Common myeloid progenitor, CD34-positive (primary cell): ENCODE measurements at regions not wholly inside any gene's neighbourhood (a gene's known extent, or its start where the extent isn't known, plus 50 kb on each side); places are given as distances from the start of the nearest gene placed in this dataset.

Experiments
- CTCF ChIA-PET: fragments of 350-600 bp; sonication (Branson Sonifier 250); formaldehyde crosslinking; loops from one replicate; lab custom pipeline; 2021; ENCODE audit warnings: antibody characterized with exemption; lab: Charles Lee
- POLR2A ChIA-PET: fragments of 350-600 bp; sonication (Branson Sonifier 250); formaldehyde crosslinking; loops from one replicate; lab custom pipeline; 2021; ENCODE audit warnings: antibody characterized with exemption; lab: Charles Lee
- DNase-seq, 3 donors: peaks; one replicate each; pipeline versions ENCODE4 v3.0.0 to v3.0.0-alpha.2; 2013
- H3K27ac ChIP-seq, 2 experiments: 1 replicate in 1 of 2; 2 replicates in 1 of 2; pipeline ENCODE4 v1.7.0; 2013; ENCODE audit warnings: inconsistent platforms in 2 of 2, low read length in 2 of 2, mild to moderate bottlenecking in 2 of 2, low read depth in 1 of 2, moderate library complexity in 1 of 2; ENCODE audit not compliant: severe bottlenecking in 2 of 2, insufficient read depth in 1 of 2, poor library complexity in 1 of 2
- H3K27me3 ChIP-seq, 5 experiments: replicated peaks in 2 of 5; 1 replicate in 3 of 5; 2 replicates in 2 of 5; pipeline versions ENCODE4 v1.6.1 to v1.7.0; 2013; ENCODE audit warnings: low read length in 4 of 5, mild to moderate bottlenecking in 2 of 5, moderate library complexity in 2 of 5, inconsistent platforms in 1 of 5; ENCODE audit not compliant: insufficient read depth in 5 of 5, control insufficient read depth in 4 of 5
- H3K36me3 ChIP-seq, 4 experiments: 1 replicate in 2 of 4; 2 replicates in 2 of 4; pipeline versions ENCODE4 v1.6.1 to v1.7.0; 2013; ENCODE audit warnings: low read length in 3 of 4, control low read depth in 1 of 4, mild to moderate bottlenecking in 1 of 4; ENCODE audit not compliant: control insufficient read depth in 4 of 4, insufficient read depth in 4 of 4
- H3K4me1 ChIP-seq, 4 experiments: 1 replicate in 3 of 4; 2 replicates in 1 of 4; pipeline versions ENCODE4 v1.6.1 to v1.7.1; 2013; ENCODE audit warnings: low read length in 3 of 4, mild to moderate bottlenecking in 3 of 4, control low read depth in 1 of 4, inconsistent platforms in 1 of 4, moderate library complexity in 1 of 4; ENCODE audit not compliant: control insufficient read depth in 4 of 4, insufficient read depth in 4 of 4; ENCODE audit errors: control extremely low read depth in 1 of 4
- H3K4me3 ChIP-seq, 7 experiments: 1 replicate in 4 of 7; 2 replicates in 3 of 7; pipeline versions ENCODE4 v1.5.1 to v1.7.0; 2013; ENCODE audit warnings: mild to moderate bottlenecking in 7 of 7, low read length in 6 of 7, moderate library complexity in 6 of 7, inconsistent platforms in 2 of 7, low read depth in 2 of 7, control low read depth in 1 of 7; ENCODE audit not compliant: insufficient read depth in 4 of 7, control insufficient read depth in 1 of 7; ENCODE audit errors: extremely low read depth in 1 of 7
- H3K9me3 ChIP-seq, 5 experiments: 1 replicate in 4 of 5; 2 replicates in 1 of 5; pipeline versions ENCODE4 v1.6.1 to v1.7.1; 2013; ENCODE audit warnings: low read length in 4 of 5, mild to moderate bottlenecking in 2 of 5, inconsistent platforms in 1 of 5, low read depth in 1 of 5, moderate library complexity in 1 of 5; ENCODE audit not compliant: control insufficient read depth in 4 of 5, insufficient read depth in 2 of 5; ENCODE audit errors: control extremely low read depth in 1 of 5
- WGBS: methylation state at CpG from one replicate; pipeline ENCODE4 v1.1.5; 2013; ENCODE audit not compliant: insufficient coverage; 5-methylcytosine and 5-hydroxymethylcytosine counted together

DNA sequence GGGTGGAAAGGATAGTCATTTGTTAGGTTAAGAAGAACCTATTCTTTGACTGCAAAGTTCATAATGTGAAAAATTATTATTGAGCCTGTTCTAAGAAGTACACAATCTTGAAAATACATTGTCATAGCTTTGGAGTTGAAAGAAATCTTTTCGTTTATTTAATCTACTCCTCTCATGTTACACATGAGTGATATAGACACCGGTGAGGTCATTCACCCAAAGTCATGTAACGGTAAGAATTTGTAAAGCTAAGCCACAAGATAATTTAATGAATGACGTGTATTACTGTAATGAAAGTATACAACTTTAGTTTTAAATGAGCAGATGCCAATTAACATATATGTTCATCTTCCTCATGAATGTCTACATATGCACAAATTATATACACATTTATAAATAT lies 284.1 kb upstream of the PDE4D start:
- Histone ChIP-seq H3K27ac (no peak overlapping the region), H3K4me1 (no peaks in the 10 kb centered on the region), H3K36me3 (no peaks in the 10 kb centered on the region), H3K27me3 (no peaks in the 10 kb centered on the region), H3K4me3 (no peak overlapping the region), H3K9me3 (peaks cover 0 to 3% (median 0%) of the 10 kb centered on the region in 5 experiments)
- ChIA-PET POLR2A (interaction anchor here (0.7 kb wide), 1 partner anchor 34 kb away, joined by 4 read pairs; no protein-coding TSS in a partner anchor), CTCF (no interaction called here)
- 100% methylated on average over 1 of the region's 4 CpGs for WGBS
- no peak for DNase-seq

- no peak for DNase-seq
- Histone ChIP-seq H3K36me3 (no peaks in the 10 kb centered on the region), H3K4me1 (no peaks in the 10 kb centered on the region), H3K27me3 (no peaks in the 10 kb centered on the region), H3K9me3 (peaks cover 0 to 3% (median 0%) of the 10 kb centered on the region in 5 experiments), H3K4me3 (no peak overlapping the region), H3K27ac (no peak overlapping the region)
- ChIA-PET CTCF (no interaction called here), POLR2A (no interaction called here)
These were observed 280.1 kb upstream of the PDE4D start for GRCh38 chr5:60173667-60174066.

DNA sequence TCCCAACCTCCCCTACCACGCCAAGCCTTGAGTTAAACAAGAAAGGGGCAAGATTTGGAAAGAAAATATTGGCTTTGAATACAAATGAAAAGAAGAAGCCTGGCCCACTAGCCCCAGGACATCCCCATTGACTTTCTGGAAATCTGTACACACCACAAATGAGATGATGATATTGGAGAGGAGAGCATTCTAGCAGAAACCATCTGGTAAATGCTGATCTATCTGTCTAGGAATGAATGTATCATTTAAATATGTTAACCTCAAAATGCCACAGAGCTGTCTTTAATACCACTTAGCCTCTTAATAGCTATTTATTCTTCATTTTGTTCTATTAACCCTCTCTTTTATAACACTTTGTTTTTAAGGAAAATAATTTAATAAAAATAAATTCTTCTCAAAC lies 270.2 kb upstream of the PDE4D start:
- H3K4me1 ChIP-seq = no peaks in the 10 kb centered on the region
- peaks cover 0 to 4% (median 0%) of the 10 kb centered on the region in 5 experiments for H3K9me3 ChIP-seq
- POLR2A ChIA-PET = no interaction called here
- no peaks in the 10 kb centered on the region for H3K36me3 ChIP-seq
- no peak overlapping the region for H3K27ac ChIP-seq
- H3K4me3 ChIP-seq = no peak overlapping the region
- no CpG with 5 or more reads among the region's 1 CpG for WGBS
- no peak for DNase-seq
- H3K27me3 ChIP-seq = no peaks in the 10 kb centered on the region
- CTCF ChIA-PET = no interaction called here

DNA sequence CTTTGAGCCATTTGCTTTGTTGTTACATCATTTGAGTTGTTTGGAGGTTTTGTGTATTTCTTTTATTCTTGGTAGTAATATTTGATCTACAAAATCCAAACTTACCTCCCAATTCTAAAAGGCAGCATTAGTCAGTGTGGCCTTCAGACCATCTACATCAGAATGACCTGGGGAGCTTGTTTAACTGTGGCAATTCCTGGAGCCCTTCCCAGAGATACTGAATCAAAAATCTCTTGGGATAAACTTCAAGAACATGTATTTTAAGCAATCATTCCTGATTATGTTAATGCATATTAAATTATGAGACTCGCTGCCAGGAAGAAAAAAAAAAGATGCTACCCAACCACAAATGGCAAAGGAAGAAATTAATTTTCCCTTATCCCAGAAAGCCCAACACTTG lies 268.9 kb upstream of the PDE4D start:
- ChIA-PET CTCF (no interaction called here), POLR2A (no interaction called here)
- H3K9me3 ChIP-seq = no peaks in the 10 kb centered on the region
- DNase-seq = no peak
- H3K4me3 ChIP-seq = no peak overlapping the region
- WGBS = no CpG with 5 or more reads among the region's 1 CpG
- H3K27ac ChIP-seq = no peak overlapping the region
- no peaks in the 10 kb centered on the region for H3K36me3 ChIP-seq
- no peaks in the 10 kb centered on the region for H3K4me1 ChIP-seq
- H3K27me3 ChIP-seq = no peaks in the 10 kb centered on the region

GRCh38 chr5:60161340-60161934 lies 267.9 kb upstream of the PDE4D start:
- ChIA-PET POLR2A (no interaction called here), CTCF (no interaction called here)
- Histone ChIP-seq H3K27me3 (no peaks in the 10 kb centered on the region), H3K27ac (no peak overlapping the region), H3K36me3 (no peaks in the 10 kb centered on the region), H3K9me3 (no peaks in the 10 kb centered on the region), H3K4me1 (no peaks in the 10 kb centered on the region), H3K4me3 (no peak overlapping the region)
- DNase-seq = peak; percentile 18 to 43 (median 39)
- 14% methylated on average over 1 of the region's 3 CpGs for WGBS

GRCh38 chr5:60149081-60149480 lies 255.6 kb upstream of the PDE4D start:
- Histone ChIP-seq H3K27me3 (peaks cover 0 to 2% (median 0%) of the 10 kb centered on the region in 5 experiments), H3K4me3 (no peak overlapping the region), H3K9me3 (peaks cover 0 to 2% (median 0%) of the 10 kb centered on the region in 5 experiments), H3K4me1 (no peaks in the 10 kb centered on the region), H3K36me3 (no peaks in the 10 kb centered on the region), H3K27ac (no peak overlapping the region)
- POLR2A ChIA-PET = no interaction called here
- CTCF ChIA-PET = no interaction called here
- no CpG with 5 or more reads among the region's 3 CpGs for WGBS
- no peak for DNase-seq

DNA sequence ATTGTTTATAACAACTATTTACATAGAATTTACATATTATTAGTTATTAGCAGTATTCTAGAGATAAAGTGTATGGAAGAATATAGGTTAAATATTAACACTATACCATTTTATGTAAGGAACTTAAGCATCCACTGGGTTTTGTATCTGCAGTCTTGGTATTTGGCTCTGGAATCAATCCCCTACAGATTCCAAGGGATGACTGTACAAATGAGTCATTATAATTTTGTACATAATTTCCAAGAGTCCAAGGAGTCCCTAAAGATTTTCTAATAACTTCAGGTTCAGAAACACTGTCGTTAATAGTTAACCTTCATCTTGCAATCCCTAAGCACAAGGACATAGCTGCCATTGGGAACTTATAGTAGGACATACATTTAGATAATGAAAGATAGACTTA lies 254.8 kb upstream of the PDE4D start:
- CTCF ChIA-PET = no interaction called here
- H3K4me1 ChIP-seq = no peaks in the 10 kb centered on the region
- peaks cover 0 to 2% (median 0%) of the 10 kb centered on the region in 5 experiments for H3K9me3 ChIP-seq
- DNase-seq = no peak
- no peak overlapping the region for H3K27ac ChIP-seq
- H3K27me3 ChIP-seq = peaks cover 0 to 2% (median 0%) of the 10 kb centered on the region in 5 experiments
- no peaks in the 10 kb centered on the region for H3K36me3 ChIP-seq
- POLR2A ChIA-PET = no interaction called here
- no CpG with 5 or more reads among the region's 1 CpG for WGBS
- no peak overlapping the region for H3K4me3 ChIP-seq
